Mucosa of stomach (tissue), 1 donor: ENCODE measurements at regions not wholly inside any gene's neighbourhood (a gene's known extent, or its start where the extent isn't known, plus 50 kb on each side); places are given as distances from the start of the nearest gene placed in this dataset.

Experiments used
- H3K27me3 ChIP-seq: one replicate; pipeline ENCODE4 v1.7.0; 2013; ENCODE audit warnings: mild to moderate bottlenecking, low read length; ENCODE audit not compliant: control insufficient read depth, insufficient read depth
- H3K36me3 ChIP-seq: one replicate; pipeline ENCODE4 v1.7.0; 2013; ENCODE audit warnings: low read length; ENCODE audit not compliant: control insufficient read depth, insufficient read depth
- H3K4me1 ChIP-seq: one replicate; pipeline ENCODE4 v1.7.0; 2013; ENCODE audit warnings: mild to moderate bottlenecking, low read length; ENCODE audit not compliant: control insufficient read depth, insufficient read depth
- H3K4me3 ChIP-seq: one replicate; pipeline ENCODE4 v1.7.0; 2013; ENCODE audit warnings: low read length
- H3K9ac ChIP-seq: one replicate; pipeline ENCODE4 v1.7.0; 2013; ENCODE audit warnings: mild to moderate bottlenecking, low read length, moderate library complexity
- H3K9me3 ChIP-seq: one replicate; pipeline ENCODE4 v1.7.0; 2013; ENCODE audit warnings: mild to moderate bottlenecking, low read length, moderate library complexity; ENCODE audit not compliant: control insufficient read depth
- donor health status: Pancreatic carcinoma.

DNA sequence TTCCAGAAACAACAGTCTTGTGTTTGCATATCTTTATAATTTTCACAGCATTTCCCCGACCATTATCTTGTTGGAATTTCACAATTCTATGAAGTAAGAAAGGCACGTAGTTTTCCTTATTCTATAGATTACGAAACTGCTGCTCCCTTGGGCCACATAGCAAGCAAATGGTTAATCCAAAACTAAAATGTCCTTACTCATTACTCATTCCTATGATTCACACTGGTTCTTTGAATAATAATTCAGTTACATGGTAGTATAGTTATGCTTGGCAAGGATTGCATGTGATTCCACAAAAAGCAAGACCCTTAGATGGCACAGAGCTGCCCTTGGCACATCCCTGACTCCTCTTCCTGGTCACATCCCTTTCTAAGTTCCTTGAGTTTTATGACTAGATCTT lies 51.2 kb downstream of the OR13H1 start:
- H3K4me3 ChIP-seq = no peak overlapping the region

DNA sequence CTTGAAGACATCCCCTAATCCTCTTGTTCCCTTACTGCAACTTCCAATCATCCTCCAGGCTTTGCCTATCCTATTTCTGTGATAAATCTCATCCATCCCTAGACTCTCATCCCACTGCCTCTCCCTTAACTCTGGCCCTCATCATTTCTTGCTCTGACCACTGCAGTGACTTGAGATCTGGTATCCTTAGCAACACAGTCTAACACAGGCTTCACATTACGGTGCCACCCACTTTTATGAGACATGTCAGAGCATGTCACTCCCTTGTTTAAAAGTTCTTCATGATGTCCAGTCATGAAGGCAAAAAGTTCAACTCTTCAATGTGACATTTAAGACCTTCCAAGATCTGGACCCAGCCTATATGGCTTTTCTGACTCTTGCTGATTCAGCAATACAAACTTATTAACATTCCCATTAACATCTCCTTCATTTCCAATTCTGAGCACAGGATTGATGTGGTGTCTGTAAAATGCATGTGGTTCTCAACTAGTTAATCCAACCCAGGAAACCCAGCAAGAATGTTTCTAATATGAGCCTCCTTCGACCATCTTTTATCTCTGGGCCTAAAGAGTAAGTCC lies 64.0 kb downstream of the OR13H1 start:
- Histone ChIP-seq H3K9me3 (no peaks in the 10 kb centered on the region), H3K9ac (no peak overlapping the region), H3K4me1 (no peaks in the 10 kb centered on the region), H3K4me3 (no peak overlapping the region), H3K36me3 (no peaks in the 10 kb centered on the region), H3K27me3 (no peaks in the 10 kb centered on the region)

More for the DNA sequence above, 51.2 kb downstream of the OR13H1 start:
- Histone ChIP-seq H3K9ac (no peak overlapping the region), H3K4me1 (no peaks in the 10 kb centered on the region), H3K27me3 (no peaks in the 10 kb centered on the region), H3K9me3 (no peaks in the 10 kb centered on the region), H3K36me3 (no peaks in the 10 kb centered on the region)

- Histone ChIP-seq H3K9ac (no peak overlapping the region), H3K4me3 (no peak overlapping the region), H3K9me3 (no peaks in the 10 kb centered on the region), H3K27me3 (no peaks in the 10 kb centered on the region), H3K4me1 (no peaks in the 10 kb centered on the region), H3K36me3 (no peaks in the 10 kb centered on the region)
Measured at GRCh38 chrX:131609480-131609879, 65.6 kb downstream of the OR13H1 start.

GRCh38 chrX:131613260-131613659 lies 69.4 kb downstream of the OR13H1 start:
- H3K9ac ChIP-seq = no peak overlapping the region
- no peaks in the 10 kb centered on the region for H3K9me3 ChIP-seq
- no peaks in the 10 kb centered on the region for H3K4me1 ChIP-seq
- no peaks in the 10 kb centered on the region for H3K36me3 ChIP-seq
- no peak overlapping the region for H3K4me3 ChIP-seq
- no peaks in the 10 kb centered on the region for H3K27me3 ChIP-seq

- no peaks in the 10 kb centered on the region for H3K9me3 ChIP-seq
- no peaks in the 10 kb centered on the region for H3K27me3 ChIP-seq
- H3K36me3 ChIP-seq = no peaks in the 10 kb centered on the region
- H3K4me3 ChIP-seq = no peak overlapping the region
- no peaks in the 10 kb centered on the region for H3K4me1 ChIP-seq
- H3K9ac ChIP-seq = no peak overlapping the region
Measured at GRCh38 chrX:131614241-131614640, 70.4 kb downstream of the OR13H1 start.

DNA sequence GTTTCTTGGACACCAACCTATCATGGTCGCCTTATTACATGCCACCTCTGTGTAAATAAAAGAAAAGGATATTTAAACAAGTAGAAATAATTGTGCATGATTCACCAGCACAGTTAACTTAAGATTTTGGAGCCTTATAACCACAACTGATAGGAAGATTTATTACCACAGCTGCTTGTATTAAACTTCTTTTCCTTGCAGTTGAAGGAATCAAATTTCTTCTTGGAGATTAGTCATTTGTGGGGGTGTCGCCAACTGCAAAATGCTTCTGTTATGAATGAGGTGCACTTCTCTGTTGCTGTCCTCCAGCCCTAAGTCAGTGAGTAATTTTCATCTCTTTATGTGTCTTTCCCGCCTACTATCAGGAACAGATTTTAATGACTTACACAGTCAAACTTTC lies 73.3 kb downstream of the OR13H1 start:
- no peaks in the 10 kb centered on the region for H3K9me3 ChIP-seq
- no peaks in the 10 kb centered on the region for H3K36me3 ChIP-seq
- no peaks in the 10 kb centered on the region for H3K27me3 ChIP-seq
- H3K4me3 ChIP-seq = no peak overlapping the region
- H3K4me1 ChIP-seq = no peaks in the 10 kb centered on the region
- H3K9ac ChIP-seq = no peak overlapping the region

DNA sequence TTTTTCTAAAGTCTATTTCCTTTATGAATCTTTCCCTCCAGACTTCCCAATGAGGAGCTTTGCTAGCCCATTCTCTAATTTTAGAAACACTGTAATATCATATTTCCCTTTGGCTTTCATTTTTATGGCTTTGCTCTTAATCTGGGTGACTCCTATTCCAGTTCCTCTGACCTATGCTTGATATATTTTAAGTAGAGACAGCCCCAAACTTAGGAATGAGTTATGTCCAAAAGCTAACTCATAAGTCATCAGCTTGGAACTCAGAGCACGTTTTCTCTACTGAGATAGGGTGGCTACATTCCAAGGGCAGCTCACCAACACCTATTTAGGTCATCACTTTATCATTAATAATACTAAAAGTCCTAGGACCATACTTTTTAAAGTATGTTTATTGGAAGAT lies 77.8 kb downstream of the OR13H1 start:
- H3K4me3 ChIP-seq = no peak overlapping the region
- H3K4me1 ChIP-seq = no peaks in the 10 kb centered on the region
- no peak overlapping the region for H3K9ac ChIP-seq
- no peaks in the 10 kb centered on the region for H3K9me3 ChIP-seq
- H3K36me3 ChIP-seq = no peaks in the 10 kb centered on the region
- no peaks in the 10 kb centered on the region for H3K27me3 ChIP-seq

GRCh38 chrX:131626681-131627296 lies 82.9 kb downstream of the OR13H1 start:
- Histone ChIP-seq H3K36me3 (no peaks in the 10 kb centered on the region), H3K4me1 (no peaks in the 10 kb centered on the region), H3K9ac (no peak overlapping the region), H3K27me3 (no peaks in the 10 kb centered on the region), H3K4me3 (no peak overlapping the region), H3K9me3 (no peaks in the 10 kb centered on the region)

DNA sequence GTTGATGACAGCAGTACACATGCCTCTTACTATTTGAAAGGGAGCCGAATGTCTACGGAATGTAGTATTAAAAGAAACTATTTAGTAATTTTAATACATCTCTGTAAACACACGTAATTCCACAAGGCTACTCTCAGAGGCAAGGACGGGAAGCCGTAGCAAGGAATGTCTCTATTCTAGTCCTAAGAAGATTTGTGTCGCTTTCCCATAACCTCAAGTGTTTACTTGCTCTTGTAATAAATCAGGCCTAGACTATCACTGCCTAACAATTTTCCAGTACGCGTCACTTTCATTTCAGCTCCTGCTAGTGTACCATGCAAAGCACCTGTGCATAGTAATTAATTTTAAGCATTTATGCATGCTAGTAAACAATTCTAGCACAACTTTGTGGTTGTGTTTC lies 86.7 kb downstream of the OR13H1 start:
- Histone ChIP-seq H3K4me1 (no peaks in the 10 kb centered on the region), H3K9ac (no peak overlapping the region), H3K36me3 (no peaks in the 10 kb centered on the region), H3K27me3 (no peaks in the 10 kb centered on the region), H3K4me3 (no peak overlapping the region), H3K9me3 (no peaks in the 10 kb centered on the region)

- no peaks in the 10 kb centered on the region for H3K27me3 ChIP-seq
- no peaks in the 10 kb centered on the region for H3K4me1 ChIP-seq
- no peaks in the 10 kb centered on the region for H3K36me3 ChIP-seq
- no peak overlapping the region for H3K4me3 ChIP-seq
- H3K9ac ChIP-seq = no peak overlapping the region
- H3K9me3 ChIP-seq = no peaks in the 10 kb centered on the region
Measured at GRCh38 chrX:131633285-131633917, 89.5 kb downstream of the OR13H1 start.

DNA sequence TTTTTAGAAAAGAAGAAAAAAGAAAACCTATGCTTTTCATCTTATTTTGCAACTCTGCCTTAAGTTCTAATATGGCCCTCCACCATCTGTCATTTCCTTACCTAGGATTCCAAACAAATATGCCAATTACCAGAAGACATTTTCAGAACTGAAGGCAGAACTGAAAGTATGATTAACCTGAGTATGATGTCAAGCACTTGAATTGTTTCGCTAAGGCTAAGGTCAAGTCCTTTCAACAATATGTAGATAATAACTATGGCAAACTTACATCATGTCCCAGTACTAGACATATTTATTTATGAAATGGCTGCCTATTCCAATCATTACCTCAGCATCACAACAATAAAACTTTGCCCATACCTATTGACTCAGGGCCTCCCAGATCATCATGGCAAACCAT lies 91.0 kb downstream of the OR13H1 start:
- H3K27me3 ChIP-seq = no peaks in the 10 kb centered on the region
- no peak overlapping the region for H3K4me3 ChIP-seq
- no peak overlapping the region for H3K9ac ChIP-seq
- H3K9me3 ChIP-seq = no peaks in the 10 kb centered on the region
- H3K4me1 ChIP-seq = no peaks in the 10 kb centered on the region
- no peaks in the 10 kb centered on the region for H3K36me3 ChIP-seq

- no peak overlapping the region for H3K9ac ChIP-seq
Measured at GRCh38 chrX:131646106-131646505, 102.2 kb downstream of the OR13H1 start.

More at GRCh38 chrX:131646106-131646505, 102.2 kb downstream of the OR13H1 start:
- Histone ChIP-seq H3K27me3 (no peaks in the 10 kb centered on the region), H3K9me3 (no peaks in the 10 kb centered on the region), H3K36me3 (no peaks in the 10 kb centered on the region), H3K4me1 (no peaks in the 10 kb centered on the region), H3K4me3 (no peak overlapping the region)
